ENCODE measurements at regions not wholly inside any gene's neighbourhood (a gene's known extent, or its start where the extent isn't known, plus 50 kb on each side); places are given as distances from the start of the nearest gene placed in this dataset.

GRCh38 chr7:68250143-68250542 lies 1253.5 kb downstream of the TYW1 start:
- TF ChIP-seq ELK1 (IDR thresholded peaks at IDR 0.05; ENCODE audit: borderline replicate concordance, low read depth, low read length) (no peak), NFE2L2 (IDR thresholded peaks at IDR 0.05; ENCODE audit: low read depth, low read length) (no peak), CTCF (conservative IDR thresholded peaks at IDR 0.05; ENCODE audit: low read depth, low read length) (no peak), POLR2A (IDR thresholded peaks at IDR 0.05; ENCODE audit: low read depth, low read length) (no peak), RCOR1 (IDR thresholded peaks at IDR 0.05; ENCODE audit: insufficient replicate concordance, low read length) (no peak), CEBPB (IDR thresholded peaks at IDR 0.05; ENCODE audit: low read depth, low read length) (no peak), MAZ (IDR thresholded peaks at IDR 0.05; ENCODE audit: borderline replicate concordance, low read depth, low read length) (no peak), MAFK (IDR thresholded peaks at IDR 0.05; ENCODE audit: low read depth, low read length) (no peak), USF2 (IDR thresholded peaks at IDR 0.05; ENCODE audit: low read depth, low read length) (no peak)

All from IMR-90 (cell line).